ENCODE measurements at regions not wholly inside any gene's neighbourhood (a gene's known extent, or its start where the extent isn't known, plus 50 kb on each side); places are given as distances from the start of the nearest gene placed in this dataset.

GRCh38 chr2:163436963-163437362 lies 298.8 kb downstream of the FIGN start:
- no peak for TF ChIP-seq CTCF (IDR thresholded peaks at IDR 0.05; ENCODE audit: low read length)
- TF ChIP-seq EZH2 (IDR thresholded peaks at IDR 0.05; ENCODE audit: borderline replicate concordance, low read length), result no peak

Measured in OCI-LY1 (cell line).